OCI-M2 (cell line): ENCODE measurements at regions not wholly inside any gene's neighbourhood (a gene's known extent, or its start where the extent isn't known, plus 50 kb on each side); places are given as distances from the start of the nearest gene placed in this dataset.

Experiments
- DNase-seq: peaks from one replicate; lab custom pipeline; 2025; ENCODE audit not compliant: unreplicated experiment; lab: John Stamatoyannopoulos, UW

DNA sequence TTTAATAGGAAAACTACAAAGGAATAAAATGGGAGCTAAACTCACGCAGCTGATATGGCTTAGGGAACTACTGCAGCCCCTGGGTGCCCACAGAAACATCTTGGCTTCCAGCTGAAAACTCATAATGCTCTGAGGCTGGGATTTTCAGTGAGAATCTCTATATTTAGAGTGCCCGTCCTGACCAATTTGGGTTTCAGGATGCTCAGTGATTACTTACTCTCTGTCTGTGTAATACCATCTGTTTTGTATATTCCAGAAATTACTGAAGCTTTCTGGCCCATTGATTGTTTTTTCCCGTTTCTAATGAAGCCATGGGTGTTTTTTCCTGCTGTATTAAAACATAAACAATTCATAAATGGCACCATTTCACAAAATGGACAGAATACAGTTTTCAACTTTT is 50.6 kb upstream of the ZNF385D start:
- no peak for DNase-seq

DNA sequence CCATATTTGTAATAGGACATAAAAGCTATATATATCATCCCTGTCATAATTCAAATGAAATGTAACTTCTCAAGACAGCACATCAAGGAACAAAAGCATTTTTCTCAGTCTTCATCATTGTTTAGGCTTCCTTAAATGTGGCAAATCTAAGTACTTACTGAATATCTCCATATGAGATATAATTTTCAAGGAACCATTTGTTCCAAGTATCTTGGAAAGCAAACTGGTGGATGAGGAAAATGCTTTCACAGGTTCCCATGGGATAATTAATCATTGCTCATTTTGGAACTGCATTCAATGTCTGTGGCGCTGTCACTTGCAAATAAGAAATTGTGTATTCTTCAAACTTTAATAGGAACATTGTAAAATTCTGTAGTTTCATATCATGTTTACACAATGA is 52.6 kb upstream of the ZNF385D start:
- DNase-seq, result no peak

DNA sequence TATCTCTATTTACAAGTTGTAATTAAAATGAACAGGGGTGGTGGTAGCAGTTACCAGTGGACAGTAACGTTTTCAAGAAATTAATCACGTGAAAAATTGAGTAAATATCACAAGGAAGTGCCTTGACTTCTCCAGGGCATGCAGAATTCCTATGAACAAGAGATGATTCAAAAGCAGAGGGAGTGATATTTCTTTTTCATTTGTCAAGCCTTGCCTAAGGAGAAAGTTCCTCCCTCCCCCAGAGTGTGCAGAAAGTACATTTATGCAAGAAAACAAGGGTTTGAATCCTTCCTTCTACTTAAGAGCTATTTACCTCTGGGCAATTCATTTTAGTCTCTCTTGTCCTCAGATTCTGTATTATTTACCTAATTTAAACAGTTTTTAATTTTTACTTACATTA is 53.3 kb upstream of the ZNF385D start:
- no peak for DNase-seq

DNA sequence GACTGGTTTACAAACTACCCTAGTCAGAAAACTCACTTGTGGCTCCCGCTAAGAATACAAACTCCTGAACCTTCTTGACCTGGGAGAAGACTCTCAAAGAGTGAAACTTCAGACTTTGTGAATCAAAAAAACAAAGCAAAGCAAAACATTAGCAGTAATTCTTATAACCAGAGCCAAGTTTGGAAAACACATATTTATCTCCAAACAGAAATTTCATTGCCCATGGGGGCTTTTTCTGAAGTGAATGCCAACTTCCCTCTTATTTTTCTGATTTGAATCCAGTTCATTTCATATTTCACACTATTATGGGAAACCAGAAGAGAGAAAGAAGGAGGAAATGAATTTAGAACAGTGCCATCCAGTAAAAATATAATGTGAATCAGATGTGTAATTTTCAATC is 55.7 kb upstream of the ZNF385D start:
- no peak for DNase-seq

DNA sequence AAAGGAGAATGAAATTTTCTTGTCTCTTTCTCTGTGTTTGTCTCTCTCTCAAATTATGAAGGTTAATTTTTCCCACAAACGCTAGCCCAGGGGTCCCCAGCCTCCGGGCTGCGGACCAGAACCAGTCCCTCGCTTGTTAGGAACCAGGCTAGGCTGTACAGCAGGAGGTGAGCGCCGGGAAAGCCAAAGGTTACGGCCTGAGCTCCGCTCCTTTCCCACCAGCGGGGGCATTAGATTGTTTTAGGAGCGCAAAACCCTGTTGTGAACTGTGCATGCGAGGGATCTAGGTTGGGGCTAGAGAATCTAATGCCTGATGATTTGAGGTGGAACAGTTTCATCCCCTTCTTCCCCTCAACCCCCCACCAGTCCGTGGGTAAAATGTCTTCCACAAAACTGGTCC is 74.7 kb upstream of the ZNF385D start:
- DNase-seq, result no peak

DNA sequence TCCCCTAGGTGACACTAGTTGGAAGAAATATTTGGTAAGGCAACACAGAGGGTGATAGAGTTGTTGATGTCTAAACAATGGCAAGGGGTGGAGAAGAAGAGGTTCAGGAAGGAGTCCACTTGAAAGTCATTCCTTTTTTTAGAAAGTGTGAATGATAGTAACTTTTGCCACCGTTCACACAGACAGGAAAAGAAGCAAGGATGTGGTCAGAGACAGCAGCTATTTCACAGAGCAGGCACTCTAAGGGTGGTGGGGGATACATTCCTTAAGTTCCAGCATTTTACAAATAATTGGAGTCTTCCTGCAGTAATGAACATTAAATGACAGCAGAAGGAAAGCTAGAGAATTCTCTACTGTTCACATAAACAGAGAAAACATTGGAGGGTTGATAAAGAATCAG is 75.4 kb upstream of the ZNF385D start:
- no peak for DNase-seq

DNA sequence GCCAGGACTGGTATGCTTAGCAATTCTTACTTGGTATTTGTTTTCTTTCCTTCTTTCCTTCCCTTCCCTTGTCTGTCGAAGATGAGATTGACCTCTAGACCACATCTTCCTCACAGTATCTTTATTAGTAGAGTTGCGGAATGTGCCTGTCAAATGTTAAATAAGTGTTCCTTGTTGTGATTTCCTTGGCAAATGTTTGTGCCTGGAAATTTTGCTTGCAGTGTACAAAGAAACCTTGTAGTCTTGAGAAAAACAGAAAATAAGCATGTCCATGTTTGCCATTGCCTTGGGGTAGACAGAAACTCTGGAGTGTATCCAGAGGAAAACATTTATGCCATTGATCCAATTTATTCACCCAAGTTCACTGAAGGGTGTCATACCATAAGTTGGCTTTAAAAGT is 79.5 kb upstream of the ZNF385D start:
- no peak for DNase-seq

DNA sequence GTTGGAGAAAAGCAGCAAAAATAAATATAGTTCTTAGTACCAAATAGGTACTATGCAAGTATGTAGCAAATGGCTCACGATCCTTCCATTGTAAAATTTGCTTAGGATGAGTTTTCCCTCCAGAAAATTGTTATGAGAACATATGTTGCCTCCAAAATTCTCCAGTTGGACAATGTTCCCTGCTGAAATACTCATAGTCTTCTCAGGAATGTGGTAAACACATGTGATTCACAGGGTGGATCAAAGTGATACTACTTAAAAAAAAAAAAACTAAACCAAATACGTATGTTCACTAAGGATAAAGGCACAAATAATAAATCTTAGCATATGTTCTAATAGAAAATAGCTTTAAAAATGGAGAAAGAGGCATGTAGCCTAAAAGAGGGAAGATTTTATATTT is 84.3 kb upstream of the ZNF385D start:
- DNase-seq, result no peak

DNA sequence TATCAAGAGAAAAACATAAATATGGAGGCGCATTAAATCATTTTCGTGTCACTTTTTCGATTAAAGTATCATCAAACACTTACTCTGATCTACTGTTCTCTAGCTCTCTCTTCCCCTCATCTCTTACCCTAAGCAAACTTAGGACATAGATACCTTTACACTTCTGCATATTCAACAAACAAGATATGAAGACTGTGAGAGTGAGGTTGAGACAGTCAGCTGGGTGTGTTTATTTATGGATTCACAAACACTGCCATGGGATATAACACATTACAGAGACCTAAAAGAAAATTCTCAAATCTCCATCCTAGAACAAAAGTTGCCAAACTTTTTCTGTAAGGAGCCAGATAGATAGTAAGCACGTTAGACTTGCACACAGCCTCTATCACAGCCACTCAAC is 85.2 kb upstream of the ZNF385D start:
- no peak for DNase-seq

DNA sequence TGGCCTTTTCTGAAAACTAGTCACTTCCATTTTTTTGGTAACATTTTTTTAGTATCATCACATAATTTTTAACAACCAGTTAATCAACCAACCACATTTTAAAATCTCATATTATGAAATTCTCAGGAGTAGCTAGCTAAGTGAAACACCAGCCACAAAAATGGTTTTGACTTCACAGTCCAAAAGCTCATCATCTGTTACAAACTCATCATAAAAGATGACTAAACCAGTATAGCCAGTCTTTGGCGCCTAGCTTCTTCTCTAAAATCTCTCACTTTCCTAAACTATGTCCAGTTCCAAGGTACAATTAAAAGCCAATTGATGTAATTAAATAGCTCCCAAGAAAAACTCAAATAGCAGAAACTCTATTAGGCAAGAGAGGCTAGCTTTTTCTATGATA is 88.2 kb upstream of the ZNF385D start:
- DNase-seq, result no peak

DNA sequence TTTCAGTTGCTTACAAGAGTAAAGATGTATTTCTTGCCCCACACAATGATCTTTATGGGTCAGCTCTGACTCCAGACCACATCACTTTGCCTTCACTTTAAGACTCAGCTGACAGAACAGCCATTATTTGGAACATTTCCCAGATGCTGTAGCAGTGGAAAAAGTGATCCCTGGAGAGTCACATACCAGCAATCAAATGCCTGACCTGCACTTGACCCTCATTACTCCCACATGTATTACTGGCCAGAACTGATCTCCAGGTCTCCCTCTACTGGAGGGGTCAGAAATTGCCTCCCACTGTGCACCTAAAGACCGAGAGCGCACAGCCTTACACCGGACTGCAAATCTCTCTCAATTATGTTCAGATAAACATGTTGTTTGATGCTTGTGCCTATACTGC is 88.6 kb upstream of the ZNF385D start:
- no peak for DNase-seq

DNA sequence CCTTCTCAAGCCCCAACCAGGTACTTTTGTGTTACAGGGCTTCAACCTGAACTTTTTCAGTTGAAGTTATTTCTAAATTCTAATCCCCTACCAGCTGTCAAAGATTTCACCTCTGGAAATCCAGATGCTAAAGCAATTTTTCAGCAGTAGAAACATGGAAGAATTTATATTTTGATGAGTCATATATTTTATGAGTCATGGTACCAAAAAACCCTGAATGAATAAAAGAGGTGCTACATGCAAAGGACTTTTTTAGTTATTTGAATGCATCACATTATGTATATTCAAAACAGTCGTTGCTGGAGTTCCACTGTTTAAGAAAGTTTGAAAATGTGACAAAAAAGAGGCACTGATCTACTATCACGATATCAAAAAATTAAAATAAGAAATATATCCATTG is 96.0 kb upstream of the ZNF385D start:
- no peak for DNase-seq

DNA sequence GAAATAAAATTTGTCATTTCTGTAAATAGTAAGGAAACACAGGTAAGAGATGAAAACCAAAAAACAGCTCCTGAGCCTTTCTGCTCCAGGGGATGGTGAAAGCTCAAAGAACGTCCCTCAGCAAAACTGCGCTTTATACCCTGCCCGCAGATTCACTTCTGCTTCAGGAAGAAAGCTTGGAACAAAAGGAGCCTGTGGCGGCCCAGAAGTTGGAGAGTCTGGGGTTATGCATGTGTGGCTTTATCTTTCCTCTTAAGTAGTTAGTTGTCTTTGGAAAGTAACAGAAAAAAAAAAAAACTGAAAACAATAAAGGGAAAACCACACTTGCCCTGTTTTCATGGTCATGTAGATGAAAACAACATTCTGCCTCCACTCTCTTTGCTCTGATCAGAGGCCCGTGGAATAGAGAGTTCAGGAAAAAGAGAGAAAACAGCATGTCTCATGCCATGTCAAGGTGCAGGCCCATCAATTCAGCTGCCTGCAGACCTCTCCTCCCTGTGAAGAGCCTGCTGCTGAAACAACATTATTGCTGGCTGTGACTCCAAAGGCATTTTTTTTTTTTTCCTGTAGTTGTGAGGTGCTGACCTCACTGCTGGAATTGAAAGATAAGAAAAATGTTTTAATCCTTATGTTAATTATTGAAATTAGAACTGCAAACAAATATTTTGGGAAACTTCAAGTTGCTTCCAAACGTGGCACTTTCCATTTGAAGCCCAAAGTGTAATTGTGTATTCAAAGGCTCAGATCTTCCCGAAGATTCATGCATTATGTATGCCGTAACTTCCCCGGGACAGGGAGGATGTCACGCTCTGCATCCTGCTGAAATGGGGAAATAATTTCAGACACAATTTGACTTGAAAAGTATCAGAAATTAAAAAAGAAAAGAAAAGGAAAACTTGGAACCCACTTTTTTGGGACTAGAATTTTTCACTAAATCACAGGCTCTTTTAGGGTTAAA is 108.4 kb upstream of the ZNF385D start:
- DNase-seq, result no peak

DNA sequence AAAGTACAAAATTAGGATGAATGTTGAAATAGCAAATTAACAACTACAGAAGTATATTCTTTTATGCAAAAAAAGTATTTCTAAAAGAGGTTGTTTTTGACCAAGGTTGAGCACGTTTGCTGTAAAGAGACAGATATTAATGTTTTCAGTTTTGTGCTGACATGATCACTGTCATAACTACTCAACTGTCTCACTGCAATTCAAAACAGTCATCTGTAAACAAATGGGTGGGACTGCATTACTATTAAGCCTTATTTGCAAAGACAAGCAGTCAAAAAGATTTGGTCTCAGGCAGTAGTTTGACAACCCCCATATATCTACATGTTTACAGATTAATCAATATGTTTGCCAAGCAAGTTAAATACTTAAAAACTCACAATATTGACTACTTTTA is 109.1 kb upstream of the ZNF385D start:
- DNase-seq, result no peak

DNA sequence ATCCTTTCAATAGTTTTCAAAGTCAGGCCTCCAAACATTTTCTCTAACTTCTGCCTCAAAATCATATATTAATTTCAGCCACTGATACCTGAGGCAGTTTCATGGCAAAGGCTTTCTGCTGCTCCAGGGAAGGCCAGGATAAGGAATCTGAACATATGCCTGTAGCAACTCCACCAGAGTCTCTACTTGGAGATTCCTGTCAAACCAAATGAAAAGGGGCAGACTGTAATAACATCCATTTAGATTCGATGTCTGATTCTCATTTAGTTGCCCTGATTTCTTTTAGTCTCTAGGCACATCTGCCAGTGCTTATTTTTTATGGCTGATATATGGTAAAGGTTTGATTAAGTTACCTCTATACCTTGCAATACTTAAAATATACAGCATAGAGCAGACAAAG is 109.6 kb upstream of the ZNF385D start:
- DNase-seq, result no peak

DNA sequence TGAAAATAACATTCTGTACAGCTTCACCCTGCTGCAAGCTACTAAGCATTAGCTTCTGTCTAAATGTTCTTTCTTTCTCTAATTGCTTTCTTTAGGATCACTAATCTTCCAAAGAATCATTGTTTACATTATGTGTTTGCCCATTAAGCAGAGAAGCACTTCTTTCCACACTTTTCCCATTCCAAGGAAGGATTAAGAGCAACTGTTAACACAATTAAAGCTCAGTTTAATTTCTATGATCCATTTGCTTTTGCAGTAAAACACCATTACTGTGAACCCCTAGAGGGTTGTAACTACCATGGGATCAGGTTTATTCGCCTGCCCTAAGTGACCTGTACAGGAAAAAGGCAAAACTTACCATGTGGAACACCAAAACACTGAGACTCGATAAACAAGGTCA is 125.8 kb upstream of the ZNF385D start:
- DNase-seq, result no peak

DNA sequence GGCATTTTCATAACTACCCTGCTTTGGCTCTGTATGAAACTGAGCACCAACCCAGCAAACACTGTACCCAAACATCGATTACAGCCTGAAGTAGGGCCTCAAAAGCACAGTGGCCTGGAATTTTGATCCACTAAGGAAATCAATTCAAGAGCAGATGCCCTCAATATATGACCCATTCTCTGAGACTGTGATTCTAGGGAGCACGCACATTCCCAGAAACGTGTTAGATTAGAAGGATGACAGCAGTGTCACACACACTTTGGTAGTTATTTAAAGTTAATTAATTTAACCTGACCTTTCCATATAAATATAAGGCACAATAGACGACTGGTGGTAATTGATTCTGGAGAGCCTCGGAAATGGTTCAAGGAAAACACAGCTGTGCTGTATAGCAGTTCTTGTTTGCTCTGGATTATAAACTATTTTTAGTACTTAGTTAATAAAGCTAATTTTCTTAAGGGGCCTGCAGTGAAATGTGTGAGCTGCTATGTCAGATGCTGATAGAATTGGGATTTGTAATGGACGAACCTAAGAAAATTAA is 126.3 kb upstream of the ZNF385D start:
- DNase-seq, result no peak

DNA sequence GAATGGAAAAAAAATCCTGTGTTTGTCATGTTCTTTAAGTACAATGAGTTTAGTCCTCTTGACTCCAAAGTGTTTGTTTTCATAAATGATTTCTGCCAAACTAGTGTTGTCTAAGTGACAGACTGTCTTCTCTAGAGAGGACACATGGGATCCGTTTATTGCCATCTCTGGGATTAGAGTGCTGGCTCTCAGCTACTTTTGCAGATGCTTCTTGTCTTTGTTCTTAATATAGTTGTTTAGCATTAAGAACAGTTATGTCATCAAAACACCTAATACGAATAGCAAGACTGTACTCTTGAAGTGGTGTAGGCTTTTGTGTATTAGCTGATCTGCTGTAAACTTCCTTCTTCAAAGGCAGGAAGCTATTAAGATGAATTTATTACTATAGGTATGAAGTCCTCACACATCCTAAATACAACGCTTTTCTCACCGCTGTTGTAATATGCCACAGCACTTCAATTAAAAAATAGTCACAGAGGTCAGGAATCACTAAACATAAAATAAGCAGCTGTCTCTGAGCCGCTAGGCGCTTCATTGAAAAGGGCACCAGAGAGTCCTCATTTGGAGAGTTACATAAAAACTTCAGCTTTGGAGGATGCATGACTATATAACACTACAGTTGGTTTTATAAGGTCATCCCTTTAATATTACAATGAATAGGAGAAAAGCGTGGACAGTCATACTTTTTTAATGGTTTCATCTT is 128.3 kb upstream of the ZNF385D start:
- DNase-seq, result no peak

DNA sequence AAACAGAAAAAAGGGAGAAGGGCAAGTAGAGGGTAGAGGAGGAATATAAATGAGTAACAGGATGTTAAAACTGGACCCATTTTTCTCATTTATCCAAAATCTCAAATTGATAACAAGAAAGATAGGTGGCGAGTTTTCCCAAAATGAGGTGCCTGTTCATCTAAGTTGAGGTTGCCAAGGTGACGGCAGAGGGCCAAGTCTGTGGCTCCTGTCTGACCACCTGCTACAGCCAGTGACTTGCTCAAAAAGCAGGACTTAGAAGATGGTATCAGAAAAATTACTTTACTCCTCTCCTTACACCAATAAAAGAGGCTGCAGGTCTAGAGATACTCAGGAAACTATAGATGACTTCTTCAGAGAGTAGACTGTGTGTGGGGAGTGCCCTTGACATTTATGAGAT is 137.6 kb upstream of the ZNF385D start:
- no peak for DNase-seq

DNA sequence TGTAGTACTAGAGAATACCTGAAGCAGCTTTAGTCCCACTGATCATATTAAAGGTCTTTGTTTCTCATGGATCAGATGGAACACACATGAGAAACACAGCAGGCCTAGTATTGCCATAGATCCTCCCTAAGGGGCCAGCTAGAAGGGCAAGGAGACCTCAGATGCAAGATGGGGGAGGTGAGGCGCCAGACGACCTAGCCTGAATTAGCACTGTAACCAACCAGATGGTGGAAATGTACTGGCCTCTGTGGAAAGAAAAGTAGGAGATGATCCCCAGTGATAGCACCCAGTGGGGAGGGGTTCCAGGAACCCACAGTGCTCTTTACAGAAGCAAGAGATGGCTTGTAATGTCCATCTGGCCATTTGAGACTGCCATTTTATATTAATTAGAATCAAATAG is 138.2 kb upstream of the ZNF385D start:
- no peak for DNase-seq

DNA sequence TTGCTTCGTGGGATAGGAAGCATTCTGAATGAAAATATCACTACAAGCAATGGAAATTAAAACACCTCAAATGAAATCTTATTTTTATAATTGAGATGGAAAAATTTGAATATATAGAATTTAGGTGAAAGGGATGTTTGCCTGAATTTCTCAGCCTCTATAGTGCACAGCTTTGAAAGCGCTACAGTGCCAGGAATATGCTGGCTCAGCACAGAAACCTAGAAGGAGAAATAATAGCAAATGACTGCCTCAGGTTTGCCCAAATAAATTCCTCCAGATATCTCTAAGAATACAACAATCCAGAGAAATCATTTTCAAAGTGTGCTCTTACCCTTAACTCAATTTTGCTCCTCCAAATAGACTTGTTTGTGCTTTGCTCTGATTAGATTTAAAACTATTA is 141.1 kb upstream of the ZNF385D start:
- no peak for DNase-seq

DNA sequence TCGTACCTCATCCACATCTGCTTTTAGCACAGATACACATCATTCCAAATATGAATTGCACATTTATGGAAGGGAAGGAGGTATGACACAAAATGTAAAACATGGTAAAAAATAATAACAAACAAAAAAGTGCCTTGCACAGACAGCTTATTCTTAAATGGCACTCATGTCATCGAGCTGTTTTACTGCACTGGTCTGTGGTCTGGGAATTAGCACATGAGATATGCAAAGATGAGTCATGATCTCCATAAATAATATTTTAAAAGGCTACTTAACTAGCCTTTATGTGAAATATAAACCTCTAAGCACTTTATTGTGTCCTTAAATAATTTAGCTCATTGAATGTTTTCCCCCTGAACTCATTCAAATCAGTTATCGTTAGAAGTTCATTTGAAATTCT is 142.2 kb upstream of the ZNF385D start:
- DNase-seq, result no peak
